Type B pancreatic cell (in vitro differentiated cells): ENCODE measurements at regions not wholly inside any gene's neighbourhood (a gene's known extent, or its start where the extent isn't known, plus 50 kb on each side); places are given as distances from the start of the nearest gene placed in this dataset.

ENCODE experiments used
- DNase-seq: peaks from one replicate; pipeline ENCODE4 v3.0.0; 2021; ENCODE audit warnings: mixed read lengths; ENCODE audit not compliant: unreplicated experiment; ENCODE audit errors: extremely low spot score
- H3K27ac Mint-ChIP-seq: 2 replicates; pipeline ENCODE4 v1.8.0; 2021; ENCODE audit warnings: mild to moderate bottlenecking, mixed read lengths
- H3K27me3 Mint-ChIP-seq: 2 replicates; pipeline ENCODE4 v1.8.0; 2021; ENCODE audit warnings: mixed read lengths
- H3K36me3 Mint-ChIP-seq: 2 replicates; pipeline ENCODE4 v1.8.0; 2021; ENCODE audit warnings: mixed read lengths
- H3K4me1 Mint-ChIP-seq: one replicate; pipeline ENCODE4 v1.8.0; 2021; ENCODE audit warnings: mixed read lengths; ENCODE audit not compliant: unreplicated experiment
- H3K4me3 Mint-ChIP-seq: 2 replicates; pipeline ENCODE4 v1.8.0; 2021; ENCODE audit warnings: mild to moderate bottlenecking, mixed read lengths
- H3K9me3 Mint-ChIP-seq: 2 replicates; pipeline ENCODE4 v1.8.0; 2021; ENCODE audit warnings: mixed read lengths
- CTCF ChIP-seq: fragments of 200-600 bp; sonication (generic); conservative IDR thresholded peaks from 2 replicates; pipeline ENCODE4 v1.5.0; 2021; ENCODE audit warnings: antibody characterized with exemption, mild to moderate bottlenecking

GRCh38 chr12:125720961-125721360, 655.7 kb downstream of the AACS start:
- no peaks in the 10 kb centered on the region for H3K27me3 Mint-ChIP-seq
- no peak for DNase-seq
- H3K4me1 Mint-ChIP-seq: no peaks in the 10 kb centered on the region
- H3K4me3 Mint-ChIP-seq: no peak overlapping the region
- no peak overlapping the region for H3K27ac Mint-ChIP-seq
- H3K9me3 Mint-ChIP-seq: peaks cover 9% of the 10 kb centered on the region
- H3K36me3 Mint-ChIP-seq: no peaks in the 10 kb centered on the region
- no peak for TF ChIP-seq CTCF

GRCh38 chr12:125734137-125734536, 668.9 kb downstream of the AACS start:
- peak; percentile 20 for TF ChIP-seq CTCF
- Mint-ChIP-seq H3K27me3 (no peaks in the 10 kb centered on the region), H3K27ac (no peak overlapping the region), H3K4me1 (no peaks in the 10 kb centered on the region), H3K9me3 (peaks cover 8% of the 10 kb centered on the region), H3K36me3 (no peaks in the 10 kb centered on the region), H3K4me3 (no peak overlapping the region)
- DNase-seq: no peak

GRCh38 chr12:125738211-125738610, 673.0 kb downstream of the AACS start:
- no peaks in the 10 kb centered on the region for H3K36me3 Mint-ChIP-seq
- no peak overlapping the region for H3K4me3 Mint-ChIP-seq
- H3K4me1 Mint-ChIP-seq: no peaks in the 10 kb centered on the region
- no peak for TF ChIP-seq CTCF
- peaks cover 8% of the 10 kb centered on the region for H3K9me3 Mint-ChIP-seq
- no peak for DNase-seq
- no peak overlapping the region for H3K27ac Mint-ChIP-seq
- H3K27me3 Mint-ChIP-seq: no peaks in the 10 kb centered on the region

- no peak overlapping the region for H3K27ac Mint-ChIP-seq
- no peak for DNase-seq
- no peaks in the 10 kb centered on the region for H3K4me1 Mint-ChIP-seq
- no peaks in the 10 kb centered on the region for H3K27me3 Mint-ChIP-seq
- no peak overlapping the region for H3K4me3 Mint-ChIP-seq
- no peaks in the 10 kb centered on the region for H3K36me3 Mint-ChIP-seq
- no peaks in the 10 kb centered on the region for H3K9me3 Mint-ChIP-seq
- TF ChIP-seq CTCF: no peak
These were observed 677.2 kb downstream of the AACS start for GRCh38 chr12:125742413-125742812.

GRCh38 chr12:125744201-125744600, 679.0 kb downstream of the AACS start:
- Mint-ChIP-seq H3K36me3 (no peaks in the 10 kb centered on the region), H3K27me3 (no peaks in the 10 kb centered on the region), H3K27ac (no peak overlapping the region), H3K4me1 (no peaks in the 10 kb centered on the region), H3K9me3 (no peaks in the 10 kb centered on the region), H3K4me3 (no peak overlapping the region)
- TF ChIP-seq CTCF: no peak
- no peak for DNase-seq

GRCh38 chr12:125755512-125755911, 690.3 kb downstream of the AACS start:
- Mint-ChIP-seq H3K36me3 (no peaks in the 10 kb centered on the region), H3K27me3 (no peaks in the 10 kb centered on the region), H3K4me1 (no peaks in the 10 kb centered on the region), H3K27ac (no peak overlapping the region), H3K4me3 (no peak overlapping the region), H3K9me3 (no peaks in the 10 kb centered on the region)
- no peak for DNase-seq
- no peak for TF ChIP-seq CTCF
